ENCODE measurements at regions not wholly inside any gene's neighbourhood (a gene's known extent, or its start where the extent isn't known, plus 50 kb on each side); places are given as distances from the start of the nearest gene placed in this dataset.
A peak's percentile ranks its signal among the peaks of the same experiment; 100 is the strongest.
"Not testable (repeated sequence)": the region's sequence is repeated elsewhere in the genome, so short reads cannot be mapped to it uniquely, and the experiment has no call there.

DNA sequence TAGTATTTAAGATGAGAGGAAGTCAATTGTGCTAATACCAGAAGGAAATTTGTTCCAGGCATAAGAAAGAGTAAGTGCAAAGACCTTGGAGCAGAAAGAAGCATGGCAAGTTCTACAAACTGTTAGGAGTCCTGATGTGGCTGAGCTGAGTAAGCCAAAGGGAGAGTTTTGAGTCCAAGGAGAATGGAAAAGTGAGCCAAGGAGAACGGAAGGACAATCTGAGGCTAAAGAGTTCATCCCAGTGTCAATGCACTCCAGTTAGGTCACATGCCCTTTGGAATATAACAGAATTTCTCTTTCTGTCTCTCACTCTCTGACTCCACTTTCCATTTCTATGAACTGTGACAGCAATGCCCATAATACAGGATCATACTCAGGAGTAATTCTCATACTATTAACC is 224.7 kb downstream of the CAAP1 start:
- no peak for DNase-seq (ENCODE audit: low spot score)

GRCh38 chr9:26665666-26666065 is 226.9 kb downstream of the CAAP1 start:
- no peak for DNase-seq (ENCODE audit: low spot score)

GRCh38 chr9:26664087-26664773 is 228.4 kb downstream of the CAAP1 start:
- not testable (repeated sequence) for DNase-seq (ENCODE audit: low spot score)

GRCh38 chr9:26662476-26662875 is 230.1 kb downstream of the CAAP1 start:
- DNase-seq (ENCODE audit: low spot score) = no peak

DNA sequence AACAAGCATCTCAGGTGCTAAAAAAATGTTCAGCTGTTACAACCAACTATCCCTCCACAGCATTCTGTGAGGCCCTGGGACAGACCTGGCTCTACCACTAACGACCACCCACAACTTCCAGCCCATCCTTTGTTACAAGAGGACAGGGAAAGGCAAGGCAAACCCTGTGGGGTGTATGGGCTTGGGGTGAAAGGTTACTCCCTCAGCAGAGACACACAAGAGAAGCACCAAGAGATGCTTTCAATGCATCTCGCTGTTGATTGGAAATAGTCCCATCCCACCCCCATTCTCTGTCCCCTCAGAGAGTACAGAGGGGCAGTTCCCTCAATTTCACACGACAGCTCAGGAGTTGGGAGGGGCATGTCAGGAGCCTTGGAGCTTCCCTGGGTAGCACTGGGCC is 234.1 kb downstream of the CAAP1 start:
- no peak for DNase-seq (ENCODE audit: low spot score)

GRCh38 chr9:26657958-26658357 is 234.6 kb downstream of the CAAP1 start:
- no peak for DNase-seq (ENCODE audit: low spot score)

DNA sequence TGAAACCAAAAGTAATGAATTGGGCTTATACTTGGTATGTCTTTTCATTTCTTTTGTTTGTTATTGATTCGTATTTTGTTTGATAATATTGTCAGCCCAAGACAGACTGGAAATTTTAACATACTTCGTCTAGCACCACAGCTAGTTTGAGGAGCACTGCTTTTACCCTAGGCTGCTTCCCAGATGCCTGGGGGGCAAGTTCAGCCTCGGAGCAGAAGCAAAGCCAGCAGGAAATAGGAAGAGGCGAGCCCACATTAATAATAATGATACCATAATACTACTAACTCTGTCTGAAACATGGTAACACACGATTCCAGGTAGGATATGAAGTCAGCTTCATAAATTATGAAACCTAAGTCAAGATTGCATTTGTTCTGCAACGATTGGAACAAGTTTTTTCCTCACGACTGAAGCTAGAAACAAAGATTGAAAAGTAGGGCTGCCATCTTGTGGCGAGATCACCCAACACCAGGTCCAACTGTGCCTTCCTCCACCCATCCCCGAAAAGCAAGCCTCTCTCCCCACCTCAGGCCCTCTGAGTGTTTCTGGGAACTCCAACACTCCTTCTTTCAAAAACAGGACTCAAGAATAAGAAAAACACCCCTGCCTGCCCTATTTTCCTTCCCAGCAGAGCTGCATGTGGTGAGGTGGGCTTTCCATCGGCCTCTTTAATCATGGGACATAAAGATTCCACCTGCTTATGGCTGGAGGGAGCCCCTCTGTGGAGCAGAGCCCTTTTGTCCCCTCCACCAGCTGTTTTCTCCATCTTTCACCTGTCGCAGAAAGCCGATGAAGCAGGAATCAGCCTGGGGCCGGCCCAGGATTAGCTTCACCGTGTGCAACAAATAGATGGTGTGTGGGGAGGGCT is 236.4 kb downstream of the CAAP1 start:
- DNase-seq (ENCODE audit: low spot score) = peak; percentile 14

DNA sequence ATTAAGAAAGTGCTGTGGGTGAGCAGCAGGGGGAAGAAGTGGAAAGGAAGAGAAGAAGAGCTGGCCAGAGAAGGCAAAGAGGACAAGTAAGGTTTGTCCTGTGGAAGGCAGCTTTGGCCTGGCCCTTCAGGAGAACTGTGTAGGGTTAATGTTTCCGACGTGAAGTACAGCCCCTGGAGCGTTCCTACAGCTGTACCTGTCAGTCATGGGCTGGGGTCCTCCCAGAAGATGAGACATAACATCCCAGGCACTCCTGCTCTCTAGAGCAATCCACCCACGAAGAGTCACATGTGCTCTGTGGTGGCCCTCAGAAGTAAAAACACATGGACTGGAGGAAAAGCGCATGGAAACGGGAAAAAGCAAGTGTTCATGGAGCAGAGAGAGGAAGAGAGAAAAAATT is 237.4 kb downstream of the CAAP1 start:
- DNase-seq (ENCODE audit: low spot score) = no peak

DNA sequence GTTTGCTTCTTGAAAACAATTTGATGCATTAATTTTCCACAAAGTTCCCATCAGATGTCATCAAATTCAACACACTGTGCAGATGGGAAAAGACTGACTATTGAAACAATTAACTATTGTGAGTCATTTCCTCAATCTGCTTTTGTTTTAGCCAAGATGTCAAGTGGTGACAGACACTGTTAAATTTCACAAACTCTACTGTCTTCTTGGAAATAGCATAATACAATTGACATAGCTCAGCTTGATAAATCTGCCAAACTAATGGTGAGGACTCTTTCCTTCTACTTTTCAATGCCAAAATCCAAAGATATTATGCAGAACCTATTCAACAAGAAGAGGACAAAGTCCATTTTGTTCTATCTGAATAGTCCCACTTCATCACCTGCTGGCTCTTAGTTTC is 242.3 kb downstream of the CAAP1 start:
- no peak for DNase-seq (ENCODE audit: low spot score)

DNA sequence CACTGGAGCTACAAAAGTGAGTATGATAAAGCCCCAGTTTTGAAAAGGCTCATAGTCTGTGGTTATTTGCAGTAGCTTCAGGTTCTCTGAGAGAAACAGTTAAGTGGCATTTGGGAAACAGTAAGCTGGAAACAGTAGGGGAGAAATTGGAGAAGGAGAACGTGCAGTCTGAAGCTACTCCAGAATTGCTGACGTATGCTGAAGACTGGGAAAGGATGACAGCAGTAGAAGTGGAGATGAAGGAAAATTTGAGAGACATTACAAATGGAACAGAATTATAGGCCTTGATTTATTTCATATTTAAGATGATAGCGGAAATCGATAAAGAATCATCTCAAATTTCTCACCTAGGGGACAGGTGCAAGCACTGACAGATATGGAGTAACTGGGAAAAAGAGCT is 248.8 kb downstream of the CAAP1 start:
- no peak for DNase-seq (ENCODE audit: low spot score)

DNA sequence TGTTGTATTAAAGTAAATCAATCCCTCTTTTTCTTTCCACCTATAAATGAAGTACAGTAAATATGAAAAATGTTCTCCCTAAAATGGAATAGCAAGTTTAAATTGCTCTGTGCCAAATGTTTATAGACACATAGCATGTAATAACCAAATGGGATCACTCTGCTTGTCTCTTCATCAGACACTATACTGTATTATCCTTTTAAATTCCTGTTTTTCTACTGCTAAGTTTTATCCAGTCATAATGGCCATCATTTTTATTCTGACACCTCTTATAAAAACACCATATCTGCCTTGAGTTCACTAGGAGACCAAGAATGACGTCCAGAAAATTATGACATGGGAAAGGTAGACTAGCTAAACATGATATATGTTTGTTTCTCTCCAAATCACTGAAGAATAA is 252.8 kb downstream of the CAAP1 start:
- DNase-seq (ENCODE audit: low spot score) = no peak

- DNase-seq (ENCODE audit: low spot score) = no peak
These were observed 255.5 kb downstream of the CAAP1 start for GRCh38 chr9:26637101-26637500.

DNA sequence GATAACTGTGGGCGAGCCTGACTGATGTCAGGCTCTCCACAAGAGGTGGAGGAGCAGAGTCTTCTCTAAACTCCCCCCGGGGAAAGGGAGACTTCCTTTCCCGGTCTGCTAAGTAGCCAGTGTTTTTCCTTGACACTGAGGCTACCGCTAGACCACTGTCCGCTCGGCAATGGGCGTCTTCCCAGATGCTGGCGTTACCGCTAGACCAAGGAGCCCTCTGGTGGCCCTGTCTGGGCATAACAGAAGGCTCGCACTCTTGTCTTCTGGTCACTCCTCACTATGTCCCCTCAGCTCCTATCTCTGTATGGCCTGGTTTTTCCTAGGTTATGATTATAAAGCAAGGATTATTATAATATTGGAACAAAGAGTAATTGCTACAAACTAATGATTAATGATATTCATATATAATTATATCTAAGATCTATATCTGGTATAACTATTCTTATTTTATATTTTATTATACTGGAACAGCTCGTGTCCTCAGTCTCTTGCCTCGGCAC is 278.7 kb downstream of the CAAP1 start:
- not testable (repeated sequence) for DNase-seq (ENCODE audit: low spot score)

DNA sequence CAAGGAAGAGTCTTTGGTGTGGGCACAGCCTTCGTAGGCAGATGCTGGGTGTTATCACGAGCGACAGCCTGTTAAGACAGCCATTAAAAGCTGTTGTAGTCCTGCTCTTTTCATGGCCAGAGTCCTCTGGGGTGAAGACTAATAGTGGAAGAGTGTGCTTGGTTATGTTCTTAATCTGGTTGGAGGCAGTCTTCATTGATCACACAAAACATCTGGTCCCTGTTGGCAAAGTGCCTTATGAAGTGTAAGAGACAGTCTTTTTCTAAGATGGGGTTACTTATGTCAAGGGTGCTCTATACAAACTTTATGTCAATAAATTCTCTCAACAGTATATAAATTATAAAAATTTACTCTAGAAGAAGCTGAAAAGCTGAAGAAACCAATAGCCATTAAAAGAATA is 280.4 kb downstream of the CAAP1 start:
- no peak for DNase-seq (ENCODE audit: low spot score)

- no peak for DNase-seq (ENCODE audit: low spot score)
These were observed 285.8 kb downstream of the CAAP1 start for GRCh38 chr9:26606756-26607155.

DNA sequence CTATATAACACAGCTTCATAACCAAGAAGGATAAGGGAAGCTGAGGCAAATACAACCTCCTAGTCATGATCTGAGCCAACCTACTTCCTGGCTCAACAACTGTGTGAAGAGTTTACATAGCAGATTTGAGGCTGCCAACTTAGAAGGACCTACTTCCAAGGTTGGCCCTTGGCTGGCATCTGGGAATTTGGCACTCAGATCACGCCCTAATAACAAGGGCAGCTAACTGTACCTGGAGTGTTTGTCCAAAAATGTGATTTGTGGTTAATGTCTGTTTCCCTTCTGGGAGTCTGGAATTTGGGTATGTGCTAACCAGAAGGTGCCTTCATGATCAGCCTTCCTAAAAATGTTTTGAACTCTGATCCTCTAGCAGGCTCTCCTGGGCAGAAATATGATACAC is 287.2 kb downstream of the CAAP1 start:
- DNase-seq (ENCODE audit: low spot score) = no peak

- DNase-seq (ENCODE audit: low spot score) = no peak
These were observed 288.4 kb downstream of the CAAP1 start for GRCh38 chr9:26604076-26604662.

GRCh38 chr9:26603617-26604016 is 289.0 kb downstream of the CAAP1 start:
- no peak for DNase-seq (ENCODE audit: low spot score)

- DNase-seq (ENCODE audit: low spot score) = no peak
These were observed 295.0 kb downstream of the CAAP1 start for GRCh38 chr9:26597542-26598149.

DNA sequence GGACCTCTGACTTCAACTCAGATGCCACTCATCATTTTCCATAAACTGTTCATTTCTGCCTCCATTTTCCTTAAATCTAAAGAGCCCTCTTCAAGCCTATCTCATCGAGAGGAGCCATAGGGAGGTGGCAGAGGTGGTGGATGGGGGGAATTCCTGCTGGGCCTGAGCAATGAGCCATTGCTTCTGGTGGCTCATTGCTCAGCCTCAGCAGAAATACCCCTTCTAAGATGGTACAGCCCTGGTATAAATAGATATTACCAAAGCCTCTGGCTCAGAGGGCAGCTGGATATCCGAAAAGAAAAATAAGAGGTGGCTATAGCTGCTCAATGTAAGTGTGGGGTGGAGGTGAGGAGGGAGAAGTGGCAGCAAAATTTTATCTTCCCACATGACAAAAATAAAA is 313.5 kb downstream of the CAAP1 start:
- DNase-seq (ENCODE audit: low spot score) = no peak

DNA sequence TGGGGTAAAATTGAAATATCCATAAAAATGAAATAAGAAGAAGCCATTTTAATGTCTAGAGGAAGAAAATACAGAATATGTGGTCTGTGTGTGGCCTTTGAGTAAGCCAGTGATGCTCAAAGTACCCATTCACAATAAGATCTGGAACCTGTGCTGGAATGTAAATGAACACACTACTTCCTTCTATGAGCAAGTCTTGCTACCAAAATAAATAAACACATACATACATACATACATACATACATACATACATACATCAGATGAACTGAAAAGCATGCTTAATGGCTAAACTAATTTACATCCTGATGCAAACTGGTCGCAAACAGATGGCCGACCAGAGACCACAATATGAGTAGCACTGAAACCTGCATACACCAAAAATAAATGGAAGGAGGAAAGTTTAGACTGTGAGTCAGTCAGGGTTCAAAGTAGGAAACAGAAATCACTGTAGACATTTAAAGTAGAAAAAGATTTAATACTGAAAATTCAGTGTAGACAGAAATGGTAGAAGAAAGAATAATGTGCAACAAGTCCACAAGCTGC is 317.6 kb downstream of the CAAP1 start:
- no peak for DNase-seq (ENCODE audit: low spot score)

DNA sequence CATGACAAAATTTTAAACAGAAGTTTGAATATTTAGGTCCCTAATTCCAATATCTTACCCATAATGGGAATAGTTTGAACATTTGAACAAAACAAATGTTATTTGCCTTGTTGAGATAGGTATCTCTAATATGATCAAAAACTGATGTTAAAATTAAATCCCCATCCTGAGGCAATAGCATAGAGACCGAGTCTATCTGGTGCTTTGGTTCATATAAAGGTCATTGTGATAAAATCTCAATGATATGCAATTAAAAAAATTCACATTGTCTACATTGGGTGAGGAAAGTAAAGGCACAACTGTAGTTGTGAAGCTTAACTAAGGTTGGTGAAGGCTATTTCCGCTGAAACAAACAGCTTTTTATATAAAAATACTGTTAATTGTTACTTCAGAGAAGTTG is 318.3 kb downstream of the CAAP1 start:
- DNase-seq (ENCODE audit: low spot score) = no peak
